PC-9 (cell line): ENCODE measurements at regions not wholly inside any gene's neighbourhood (a gene's known extent, or its start where the extent isn't known, plus 50 kb on each side); places are given as distances from the start of the nearest gene placed in this dataset.

Experiments used
- BruUV-seq: library from RNA; stranded (reverse); fragments of 400-500 nt; replicated peaks from 2 replicates; lab custom pipeline; 2021; lab: Mats Ljungman, UMichigan
- CTCF ChIA-PET: fragments of 300-600 bp; sonication (Branson Sonifier 250); formaldehyde crosslinking; loops from one replicate; lab custom pipeline; 2022; ENCODE audit warnings: antibody characterized with exemption; lab: Charles Lee
- POLR2A ChIA-PET: fragments of 300-600 bp; sonication (Branson Sonifier 250); formaldehyde crosslinking; loops from one replicate; lab custom pipeline; 2022; ENCODE audit warnings: antibody characterized with exemption; ENCODE audit not compliant: unreplicated experiment; lab: Charles Lee
- DNase-seq, 2 experiments: peaks; one replicate each; pipeline versions ENCODE4 v3.0.0 to v3.0.0-alpha.2; 2015 to 2022; ENCODE audit warnings: mixed read lengths in 1 of 2
- H2AFZ ChIP-seq: fragments of 200-600 bp; sonication (generic); 2 replicates; pipeline ENCODE4 v1.8.1; 2017; ENCODE audit warnings: antibody characterized with exemption
- H3F3A ChIP-seq: fragments of 200-600 bp; sonication (generic); 2 replicates; pipeline ENCODE4 v1.8.1; 2017; ENCODE audit warnings: antibody characterized with exemption, mild to moderate bottlenecking, low read depth; ENCODE audit not compliant: insufficient read depth
- H3K27ac ChIP-seq: fragments of 200-600 bp; sonication (generic); 2 replicates; pipeline ENCODE4 v1.6.1; 2016; ENCODE audit warnings: mixed run types
- H3K27me3 ChIP-seq: fragments of 200-600 bp; sonication (generic); 2 replicates; pipeline ENCODE4 v1.6.1; 2016; ENCODE audit warnings: low read depth, mixed run types; ENCODE audit not compliant: insufficient read depth
- H3K36me3 ChIP-seq: fragments of 200-600 bp; sonication (generic); 2 replicates; pipeline ENCODE4 v1.6.1; 2016; ENCODE audit warnings: low read depth, mixed run types
- H3K4me1 ChIP-seq: fragments of 200-600 bp; sonication (generic); replicated peaks from 2 replicates; pipeline ENCODE4 v1.6.1; 2016; ENCODE audit warnings: mixed run types; ENCODE audit not compliant: insufficient read depth
- H3K4me2 ChIP-seq: fragments of 200-600 bp; sonication (generic); 2 replicates; pipeline ENCODE4 v1.6.1; 2017; ENCODE audit warnings: mixed run types
- H3K4me3 ChIP-seq: fragments of 200-600 bp; sonication (generic); 2 replicates; pipeline ENCODE4 v1.6.1; 2016; ENCODE audit warnings: mixed run types
- H3K79me2 ChIP-seq: fragments of 200-600 bp; sonication (generic); 2 replicates; pipeline ENCODE4 v1.6.1; 2017; ENCODE audit warnings: low read depth, mixed run types
- H3K9me2 ChIP-seq: fragments of 200-600 bp; sonication (generic); 2 replicates; pipeline ENCODE4 v1.8.1; 2017; ENCODE audit warnings: mild to moderate bottlenecking; ENCODE audit not compliant: insufficient read depth
- H3K9me3 ChIP-seq: fragments of 200-600 bp; sonication (generic); 2 replicates; pipeline ENCODE4 v1.8.1; 2016; ENCODE audit warnings: low read depth; ENCODE audit not compliant: insufficient read depth
- H4K20me1 ChIP-seq: fragments of 200-600 bp; sonication (generic); 2 replicates; pipeline ENCODE4 v1.8.1; 2017; ENCODE audit not compliant: insufficient read depth
- EZH2 ChIP-seq: fragments of 200-600 bp; sonication (generic); IDR thresholded peaks from 2 replicates; pipeline ENCODE4 v1.8.0; 2017; ENCODE audit warnings: antibody characterized with exemption, low read depth
- intact Hi-C: fragments of 100-400 bp; cut with micrococcal nuclease; formaldehyde crosslinking; loops from one replicate; pipeline ENCODE4 v1.10.0; 2022; ENCODE audit not compliant: unreplicated experiment
- TF ChIP-seq, protein P1 (sequence below): fragments of 200-600 bp; sonication (generic); conservative IDR thresholded peaks from 2 replicates; pipeline ENCODE4 v1.6.1; 2017; ENCODE audit warnings: mixed run types, antibody characterized with exemption, mild to moderate bottlenecking, moderate library complexity

- POLR2A ChIA-PET = no interaction called here
- CTCF ChIA-PET = no interaction called here
- H3K9me3 ChIP-seq = no peaks in the 10 kb centered on the region
- no peaks in the 10 kb centered on the region for H3K36me3 ChIP-seq
- H3K4me2 ChIP-seq = no peak overlapping the region
- no peaks in the 10 kb centered on the region for H4K20me1 ChIP-seq
- no peaks in the 10 kb centered on the region for H3K9me2 ChIP-seq
- no peaks in the 10 kb centered on the region for H3F3A ChIP-seq
- H3K4me1 ChIP-seq = no peaks in the 10 kb centered on the region
- H3K27ac ChIP-seq = no peak overlapping the region
- H3K79me2 ChIP-seq = no peaks in the 10 kb centered on the region
- H2AFZ ChIP-seq = no peak overlapping the region
- intact Hi-C loops = no loop called here
- no TSS peak for BruUV-seq
- TF ChIP-seq, protein P1, sequence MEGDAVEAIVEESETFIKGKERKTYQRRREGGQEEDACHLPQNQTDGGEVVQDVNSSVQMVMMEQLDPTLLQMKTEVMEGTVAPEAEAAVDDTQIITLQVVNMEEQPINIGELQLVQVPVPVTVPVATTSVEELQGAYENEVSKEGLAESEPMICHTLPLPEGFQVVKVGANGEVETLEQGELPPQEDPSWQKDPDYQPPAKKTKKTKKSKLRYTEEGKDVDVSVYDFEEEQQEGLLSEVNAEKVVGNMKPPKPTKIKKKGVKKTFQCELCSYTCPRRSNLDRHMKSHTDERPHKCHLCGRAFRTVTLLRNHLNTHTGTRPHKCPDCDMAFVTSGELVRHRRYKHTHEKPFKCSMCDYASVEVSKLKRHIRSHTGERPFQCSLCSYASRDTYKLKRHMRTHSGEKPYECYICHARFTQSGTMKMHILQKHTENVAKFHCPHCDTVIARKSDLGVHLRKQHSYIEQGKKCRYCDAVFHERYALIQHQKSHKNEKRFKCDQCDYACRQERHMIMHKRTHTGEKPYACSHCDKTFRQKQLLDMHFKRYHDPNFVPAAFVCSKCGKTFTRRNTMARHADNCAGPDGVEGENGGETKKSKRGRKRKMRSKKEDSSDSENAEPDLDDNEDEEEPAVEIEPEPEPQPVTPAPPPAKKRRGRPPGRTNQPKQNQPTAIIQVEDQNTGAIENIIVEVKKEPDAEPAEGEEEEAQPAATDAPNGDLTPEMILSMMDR = no peak
- TF ChIP-seq EZH2 = no peak
- H3K27me3 ChIP-seq = no peaks in the 10 kb centered on the region
- DNase-seq = no peak
- no peak overlapping the region for H3K4me3 ChIP-seq
These were observed 201.2 kb upstream of the MTNR1B start for GRCh38 chr11:92768121-92768840.

- Histone ChIP-seq H3K9me3 (no peaks in the 10 kb centered on the region), H3K4me3 (no peak overlapping the region), H3K4me2 (no peak overlapping the region), H3K9me2 (no peaks in the 10 kb centered on the region), H3K27ac (no peak overlapping the region), H3K36me3 (no peaks in the 10 kb centered on the region), H2AFZ (no peak overlapping the region), H3K4me1 (no peaks in the 10 kb centered on the region), H3K79me2 (no peaks in the 10 kb centered on the region), H3K27me3 (no peaks in the 10 kb centered on the region), H4K20me1 (no peaks in the 10 kb centered on the region), H3F3A (no peaks in the 10 kb centered on the region)
- no TSS peak for BruUV-seq
- intact Hi-C loops = no loop called here
- POLR2A ChIA-PET = no interaction called here
- no peak for TF ChIP-seq EZH2
- TF ChIP-seq, protein P1 = no peak
- DNase-seq = no peak
- CTCF ChIA-PET = no interaction called here
These were observed 200.3 kb upstream of the MTNR1B start for GRCh38 chr11:92769112-92769511.

DNA sequence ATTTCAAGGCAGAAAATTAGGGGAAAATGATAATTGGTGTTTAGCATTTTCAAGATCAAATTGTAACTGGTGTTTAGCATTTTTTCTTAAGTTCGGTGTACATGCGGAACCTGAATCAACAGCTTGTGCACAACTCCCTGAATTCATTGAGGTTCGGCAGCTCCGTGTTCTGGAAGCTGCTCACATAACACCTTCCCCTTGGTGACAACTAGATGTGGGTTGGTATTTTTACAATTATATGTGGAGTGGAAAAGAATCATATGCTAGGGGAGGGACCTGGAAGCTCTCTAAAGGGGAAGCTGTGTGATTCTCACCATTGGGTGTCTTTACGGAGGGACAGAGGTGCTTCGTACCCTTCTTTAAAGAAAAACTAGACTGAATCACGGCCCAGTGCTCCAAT lies 199.0 kb upstream of the MTNR1B start:
- BruUV-seq = no TSS peak
- Histone ChIP-seq H3K9me2 (no peaks in the 10 kb centered on the region), H3K4me1 (no peaks in the 10 kb centered on the region), H3K4me2 (no peak overlapping the region), H3K27me3 (no peaks in the 10 kb centered on the region), H3K27ac (no peak overlapping the region), H3K9me3 (no peaks in the 10 kb centered on the region), H3F3A (no peaks in the 10 kb centered on the region), H3K4me3 (no peak overlapping the region), H2AFZ (no peak overlapping the region), H4K20me1 (no peaks in the 10 kb centered on the region), H3K36me3 (no peaks in the 10 kb centered on the region), H3K79me2 (no peaks in the 10 kb centered on the region)
- DNase-seq = no peak
- TF ChIP-seq EZH2 = no peak
- TF ChIP-seq, protein P1 = no peak
- ChIA-PET POLR2A (no interaction called here), CTCF (no interaction called here)
- intact Hi-C loops = no loop called here
